ENCODE measurements at regions not wholly inside any gene's neighbourhood (a gene's known extent, or its start where the extent isn't known, plus 50 kb on each side); places are given as distances from the start of the nearest gene placed in this dataset.

- no peak for DNase-seq (ENCODE audit: low read depth)
- H3K4me3 ChIP-seq (ENCODE audit: low read depth, low read length) = no peak overlapping the region
- no peak for TF ChIP-seq CTCF (IDR thresholded peaks at IDR 0.05; ENCODE audit: insufficient read depth, low read length)
Observed at GRCh38 chr13:102944821-102945220, 99.0 kb downstream of the ERCC5 start.

- TF ChIP-seq CTCF (IDR thresholded peaks at IDR 0.05; ENCODE audit: insufficient read depth, low read length) = no peak
- no peak for DNase-seq (ENCODE audit: low read depth)
- H3K4me3 ChIP-seq (ENCODE audit: low read depth, low read length) = no peak overlapping the region
Observed at GRCh38 chr13:102940770-102941169, 94.9 kb downstream of the ERCC5 start.

- no peak for TF ChIP-seq CTCF (IDR thresholded peaks at IDR 0.05; ENCODE audit: insufficient read depth, low read length)
- no peak overlapping the region for H3K4me3 ChIP-seq (ENCODE audit: low read depth, low read length)
- DNase-seq (ENCODE audit: low read depth) = no peak
Observed at GRCh38 chr13:102940143-102940542, 94.3 kb downstream of the ERCC5 start.

- no peak for DNase-seq (ENCODE audit: low read depth)
- H3K4me3 ChIP-seq (ENCODE audit: low read depth, low read length) = no peak overlapping the region
- TF ChIP-seq CTCF (IDR thresholded peaks at IDR 0.05; ENCODE audit: insufficient read depth, low read length) = no peak
Observed at GRCh38 chr13:102935896-102936321, 90.1 kb downstream of the ERCC5 start.

GRCh38 chr13:102933523-102933922 lies 87.7 kb downstream of the ERCC5 start:
- no peak for DNase-seq (ENCODE audit: low read depth)
- no peak for TF ChIP-seq CTCF (IDR thresholded peaks at IDR 0.05; ENCODE audit: insufficient read depth, low read length)
- H3K4me3 ChIP-seq (ENCODE audit: low read depth, low read length) = no peak overlapping the region

GRCh38 chr13:102933122-102933521 lies 87.3 kb downstream of the ERCC5 start:
- no peak for DNase-seq (ENCODE audit: low read depth)
- H3K4me3 ChIP-seq (ENCODE audit: low read depth, low read length) = no peak overlapping the region
- TF ChIP-seq CTCF (IDR thresholded peaks at IDR 0.05; ENCODE audit: insufficient read depth, low read length) = no peak

GRCh38 chr13:102932331-102932730 lies 86.5 kb downstream of the ERCC5 start:
- TF ChIP-seq CTCF (IDR thresholded peaks at IDR 0.05; ENCODE audit: insufficient read depth, low read length) = no peak
- no peak overlapping the region for H3K4me3 ChIP-seq (ENCODE audit: low read depth, low read length)
- no peak for DNase-seq (ENCODE audit: low read depth)

All from fibroblast of the aortic adventitia (primary cell).